ENCODE measurements at regions not wholly inside any gene's neighbourhood (a gene's known extent, or its start where the extent isn't known, plus 50 kb on each side); places are given as distances from the start of the nearest gene placed in this dataset.

- no peak overlapping the region for H3K27ac ChIP-seq (ENCODE audit: low read depth, low read length)
- no peak overlapping the region for H4K12ac ChIP-seq (ENCODE audit: low read depth, low read length)
- no CpG with 5 or more reads among the region's 3 CpGs for WGBS (ENCODE audit: extremely low coverage, insufficient coverage, insufficient read length)
- H2AFZ ChIP-seq (ENCODE audit: insufficient read depth, low read length, poor library complexity), result no peak overlapping the region
- no peaks in the 10 kb centered on the region for H3K79me2 ChIP-seq (ENCODE audit: control insufficient read depth, insufficient read depth, low read length, poor library complexity)
- H4K91ac ChIP-seq (ENCODE audit: low read depth, low read length), result no peak overlapping the region
- H2AK5ac ChIP-seq (ENCODE audit: low read length), result no peak overlapping the region
- no peaks in the 10 kb centered on the region for H3K27me3 ChIP-seq (ENCODE audit: insufficient read depth, low read length)
- no peak overlapping the region for H2BK12ac ChIP-seq (ENCODE audit: low read length)
- H3K4me3 ChIP-seq (ENCODE audit: low read depth, low read length), result no peak overlapping the region
- DNase-seq, result no peak
- H3K79me1 ChIP-seq (ENCODE audit: low read length), result peaks cover 8% of the 10 kb centered on the region
- no peak overlapping the region for H3K18ac ChIP-seq (ENCODE audit: low read length)
- no peak overlapping the region for H2BK120ac ChIP-seq (ENCODE audit: insufficient read depth, low read length, poor library complexity)
- no peak overlapping the region for H4K8ac ChIP-seq (ENCODE audit: low read depth, low read length)
- no peak overlapping the region for H3K4me2 ChIP-seq (ENCODE audit: low read length)
- H3K23ac ChIP-seq (ENCODE audit: low read length), result no peak overlapping the region
- H3K36me3 ChIP-seq (ENCODE audit: control insufficient read depth in 1 of 2, insufficient read depth in 2 of 2, low read length in 2 of 2), result no peaks in the 10 kb centered on the region
- H3K9ac ChIP-seq (ENCODE audit: low read length), result no peak overlapping the region
- peaks cover 9 to 10% of the 10 kb centered on the region in 2 experiments for H3K4me1 ChIP-seq (ENCODE audit: control insufficient read depth in 1 of 2, insufficient read depth in 2 of 2, low read length in 2 of 2)
- no peaks in the 10 kb centered on the region for H3K9me3 ChIP-seq (ENCODE audit: insufficient read depth, low read depth, low read length)
- no peak overlapping the region for H3K4ac ChIP-seq (ENCODE audit: low read depth, low read length)
- H2BK5ac ChIP-seq (ENCODE audit: low read depth, low read length, poor library complexity), result no peak overlapping the region
- H3K14ac ChIP-seq (ENCODE audit: low read length), result no peak overlapping the region
Observed at GRCh38 chr7:50952544-50952943, 169.8 kb upstream of the GRB10 start.

GRCh38 chr7:50952120-50952519, 169.4 kb upstream of the GRB10 start:
- no peak for DNase-seq
- H3K27ac ChIP-seq (ENCODE audit: low read depth, low read length), result no peak overlapping the region
- no peak overlapping the region for H2AK5ac ChIP-seq (ENCODE audit: low read length)
- no peak overlapping the region for H2BK120ac ChIP-seq (ENCODE audit: insufficient read depth, low read length, poor library complexity)
- H4K8ac ChIP-seq (ENCODE audit: low read depth, low read length), result no peak overlapping the region
- H3K27me3 ChIP-seq (ENCODE audit: insufficient read depth, low read length), result no peaks in the 10 kb centered on the region
- H3K36me3 ChIP-seq (ENCODE audit: control insufficient read depth in 1 of 2, insufficient read depth in 2 of 2, low read length in 2 of 2), result no peaks in the 10 kb centered on the region
- no peak overlapping the region for H2AFZ ChIP-seq (ENCODE audit: insufficient read depth, low read length, poor library complexity)
- H2BK12ac ChIP-seq (ENCODE audit: low read length), result no peak overlapping the region
- H3K4me3 ChIP-seq (ENCODE audit: low read depth, low read length), result no peak overlapping the region
- no peak overlapping the region for H3K14ac ChIP-seq (ENCODE audit: low read length)
- no peak overlapping the region for H3K4ac ChIP-seq (ENCODE audit: low read depth, low read length)
- H3K23ac ChIP-seq (ENCODE audit: low read length), result no peak overlapping the region
- H2BK5ac ChIP-seq (ENCODE audit: low read depth, low read length, poor library complexity), result no peak overlapping the region
- peaks cover 8% of the 10 kb centered on the region for H3K79me1 ChIP-seq (ENCODE audit: low read length)
- WGBS (ENCODE audit: extremely low coverage, insufficient coverage, insufficient read length), result no CpG with 5 or more reads among the region's 1 CpG
- H3K9ac ChIP-seq (ENCODE audit: low read length), result no peak overlapping the region
- peaks cover under 1% of the 10 kb centered on the region for H3K9me3 ChIP-seq (ENCODE audit: insufficient read depth, low read depth, low read length)
- peaks cover 9 to 10% of the 10 kb centered on the region in 2 experiments for H3K4me1 ChIP-seq (ENCODE audit: control insufficient read depth in 1 of 2, insufficient read depth in 2 of 2, low read length in 2 of 2)
- no peak overlapping the region for H3K4me2 ChIP-seq (ENCODE audit: low read length)
- H4K91ac ChIP-seq (ENCODE audit: low read depth, low read length), result no peak overlapping the region
- no peak overlapping the region for H4K12ac ChIP-seq (ENCODE audit: low read depth, low read length)
- no peaks in the 10 kb centered on the region for H3K79me2 ChIP-seq (ENCODE audit: control insufficient read depth, insufficient read depth, low read length, poor library complexity)
- no peak overlapping the region for H3K18ac ChIP-seq (ENCODE audit: low read length)

GRCh38 chr7:50943482-50943881, 160.8 kb upstream of the GRB10 start:
- Histone ChIP-seq H4K91ac (ENCODE audit: low read depth, low read length) (no peak overlapping the region), H3K4me2 (ENCODE audit: low read length) (no peak overlapping the region), H3K14ac (ENCODE audit: low read length) (no peak overlapping the region), H3K4me1 (ENCODE audit: control insufficient read depth in 1 of 2, insufficient read depth in 2 of 2, low read length in 2 of 2) (peaks cover 0 to 2% of the 10 kb centered on the region in 2 experiments), H3K4ac (ENCODE audit: low read depth, low read length) (no peak overlapping the region), H3K9ac (ENCODE audit: low read length) (no peak overlapping the region), H3K23ac (ENCODE audit: low read length) (no peak overlapping the region), H3K27ac (ENCODE audit: low read depth, low read length) (no peak overlapping the region), H3K27me3 (ENCODE audit: insufficient read depth, low read length) (no peaks in the 10 kb centered on the region), H3K36me3 (ENCODE audit: control insufficient read depth in 1 of 2, insufficient read depth in 2 of 2, low read length in 2 of 2) (no peaks in the 10 kb centered on the region), H2BK120ac (ENCODE audit: insufficient read depth, low read length, poor library complexity) (no peak overlapping the region), H3K79me1 (ENCODE audit: low read length) (no peaks in the 10 kb centered on the region), H2AK5ac (ENCODE audit: low read length) (no peak overlapping the region), H3K4me3 (ENCODE audit: low read depth, low read length) (no peak overlapping the region), H3K18ac (ENCODE audit: low read length) (no peak overlapping the region), H4K8ac (ENCODE audit: low read depth, low read length) (no peak overlapping the region), H2BK5ac (ENCODE audit: low read depth, low read length, poor library complexity) (no peak overlapping the region), H4K12ac (ENCODE audit: low read depth, low read length) (no peak overlapping the region), H2BK12ac (ENCODE audit: low read length) (no peak overlapping the region), H2AFZ (ENCODE audit: insufficient read depth, low read length, poor library complexity) (no peak overlapping the region), H3K9me3 (ENCODE audit: insufficient read depth, low read depth, low read length) (peaks cover 10% of the 10 kb centered on the region), H3K79me2 (ENCODE audit: control insufficient read depth, insufficient read depth, low read length, poor library complexity) (no peaks in the 10 kb centered on the region)
- 100% methylated on average over 1 of the region's 2 CpGs for WGBS (ENCODE audit: extremely low coverage, insufficient coverage, insufficient read length)
- DNase-seq, result no peak

GRCh38 chr7:50941525-50941924, 158.8 kb upstream of the GRB10 start:
- DNase-seq, result no peak
- H3K9me3 ChIP-seq (ENCODE audit: insufficient read depth, low read depth, low read length), result peaks cover 4% of the 10 kb centered on the region
- H3K4me2 ChIP-seq (ENCODE audit: low read length), result no peak overlapping the region
- no peak overlapping the region for H3K9ac ChIP-seq (ENCODE audit: low read length)
- H3K18ac ChIP-seq (ENCODE audit: low read length), result no peak overlapping the region
- no peak overlapping the region for H3K23ac ChIP-seq (ENCODE audit: low read length)
- H2BK120ac ChIP-seq (ENCODE audit: insufficient read depth, low read length, poor library complexity), result no peak overlapping the region
- no peak overlapping the region for H3K27ac ChIP-seq (ENCODE audit: low read depth, low read length)
- no peaks in the 10 kb centered on the region for H3K79me2 ChIP-seq (ENCODE audit: control insufficient read depth, insufficient read depth, low read length, poor library complexity)
- H3K27me3 ChIP-seq (ENCODE audit: insufficient read depth, low read length), result no peaks in the 10 kb centered on the region
- H4K91ac ChIP-seq (ENCODE audit: low read depth, low read length), result no peak overlapping the region
- no peak overlapping the region for H3K4ac ChIP-seq (ENCODE audit: low read depth, low read length)
- no peaks in the 10 kb centered on the region for H3K79me1 ChIP-seq (ENCODE audit: low read length)
- no peak overlapping the region for H2AFZ ChIP-seq (ENCODE audit: insufficient read depth, low read length, poor library complexity)
- no peak overlapping the region for H3K14ac ChIP-seq (ENCODE audit: low read length)
- no peak overlapping the region for H4K12ac ChIP-seq (ENCODE audit: low read depth, low read length)
- no peaks in the 10 kb centered on the region for H3K36me3 ChIP-seq (ENCODE audit: control insufficient read depth in 1 of 2, insufficient read depth in 2 of 2, low read length in 2 of 2)
- H2BK12ac ChIP-seq (ENCODE audit: low read length), result no peak overlapping the region
- no peak overlapping the region for H4K8ac ChIP-seq (ENCODE audit: low read depth, low read length)
- H3K4me3 ChIP-seq (ENCODE audit: low read depth, low read length), result no peak overlapping the region
- H2AK5ac ChIP-seq (ENCODE audit: low read length), result no peak overlapping the region
- no peak overlapping the region for H2BK5ac ChIP-seq (ENCODE audit: low read depth, low read length, poor library complexity)
- H3K4me1 ChIP-seq (ENCODE audit: control insufficient read depth in 1 of 2, insufficient read depth in 2 of 2, low read length in 2 of 2), result peaks cover 0 to 2% of the 10 kb centered on the region in 2 experiments
- no CpG with 5 or more reads among the region's 4 CpGs for WGBS (ENCODE audit: extremely low coverage, insufficient coverage, insufficient read length)
